Kidney tubule cell (primary cell): ENCODE measurements at regions not wholly inside any gene's neighbourhood (a gene's known extent, or its start where the extent isn't known, plus 50 kb on each side); places are given as distances from the start of the nearest gene placed in this dataset.

Source experiments
- DNase-seq: peaks from one replicate; pipeline ENCODE4 v3.0.0-alpha.2; 2018; ENCODE audit warnings: low spot score

DNA sequence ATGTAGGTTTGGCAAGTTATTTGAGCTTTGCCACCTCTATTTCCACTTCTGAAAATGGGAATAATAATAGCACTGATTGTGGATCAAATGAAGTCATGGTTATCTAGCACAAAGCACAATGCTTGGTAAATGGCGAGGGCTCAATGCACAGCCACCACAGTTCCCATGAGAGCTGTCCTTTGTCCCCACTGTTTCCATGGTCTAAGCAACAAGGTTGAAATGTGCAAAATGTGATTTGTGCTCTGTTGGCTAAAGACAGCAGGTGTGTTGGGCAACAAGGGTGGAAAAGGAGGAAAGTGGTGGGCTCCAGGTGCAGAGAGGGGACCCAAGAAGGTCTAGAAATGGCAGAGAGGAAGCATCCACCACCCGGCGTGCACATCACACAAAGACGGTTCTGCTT, 200.5 kb downstream of the TRIM29 start:
- DNase-seq: no peak

DNA sequence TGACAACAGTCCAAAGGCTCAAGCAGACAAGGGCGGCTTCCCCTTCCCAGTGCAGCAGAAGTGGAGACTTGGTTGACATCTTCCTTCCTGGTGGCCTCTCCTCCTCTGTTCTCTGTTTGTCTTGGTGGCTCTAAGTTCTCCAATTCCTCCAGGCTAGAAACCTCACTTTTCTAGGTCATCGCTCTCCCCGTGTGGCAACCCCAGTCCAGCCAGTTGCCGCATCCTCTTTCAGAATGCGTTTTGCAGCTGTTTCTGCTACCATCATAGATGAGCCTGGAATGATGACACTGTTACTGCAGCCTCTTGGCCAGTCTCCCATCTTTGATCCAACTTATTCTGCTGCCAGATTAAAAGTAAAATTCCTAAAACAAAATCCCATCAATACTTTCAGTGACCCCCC, 201.5 kb downstream of the TRIM29 start:
- DNase-seq: no peak

DNA sequence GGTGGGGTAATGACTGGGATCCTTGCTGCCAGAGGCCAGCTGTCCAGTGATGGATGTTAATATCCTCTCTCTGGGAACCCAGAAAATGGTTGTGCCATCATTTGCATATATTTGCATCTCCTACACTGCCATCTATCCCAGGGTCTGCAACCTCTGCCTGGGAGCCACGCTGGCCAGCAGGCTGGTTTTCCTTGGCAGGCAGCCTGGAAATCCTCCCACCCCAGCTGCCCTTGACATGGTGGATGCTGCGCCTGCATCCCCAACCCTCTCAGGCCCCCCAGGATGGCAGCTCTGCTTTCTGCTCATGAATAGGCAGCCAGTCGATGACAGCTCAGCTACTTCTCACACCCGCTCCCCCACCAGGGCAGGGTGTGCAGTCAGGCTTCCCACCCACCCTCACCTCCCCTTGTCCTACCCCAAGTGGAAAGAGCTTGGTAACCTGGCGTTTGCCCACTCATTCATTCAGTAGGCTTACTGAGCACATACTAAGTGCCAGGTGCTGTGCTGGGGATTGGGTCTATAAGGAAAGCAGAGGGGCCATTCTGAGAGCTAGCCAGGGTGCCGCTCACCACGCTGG, 202.5 kb downstream of the TRIM29 start:
- no peak for DNase-seq

DNA sequence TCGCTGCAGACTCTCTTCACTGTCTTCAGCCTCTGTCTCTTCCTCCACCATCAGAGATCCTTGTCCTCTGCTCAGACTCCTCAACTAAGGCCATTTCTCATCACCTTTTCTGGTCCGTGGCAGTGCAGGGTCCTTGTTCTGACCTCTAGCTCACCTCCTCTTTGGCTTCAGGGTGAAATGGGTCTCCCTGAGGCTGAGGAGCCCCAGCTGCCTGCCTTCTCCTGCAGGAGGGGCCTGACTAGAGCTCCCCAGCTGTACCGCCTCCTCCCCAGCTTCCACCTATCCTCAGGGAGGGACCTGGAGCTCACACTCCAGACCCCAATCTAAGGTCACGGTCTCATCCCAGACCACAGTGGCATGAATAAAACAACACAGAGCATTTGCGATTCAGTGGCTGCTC, 203.0 kb downstream of the TRIM29 start:
- DNase-seq: no peak

DNA sequence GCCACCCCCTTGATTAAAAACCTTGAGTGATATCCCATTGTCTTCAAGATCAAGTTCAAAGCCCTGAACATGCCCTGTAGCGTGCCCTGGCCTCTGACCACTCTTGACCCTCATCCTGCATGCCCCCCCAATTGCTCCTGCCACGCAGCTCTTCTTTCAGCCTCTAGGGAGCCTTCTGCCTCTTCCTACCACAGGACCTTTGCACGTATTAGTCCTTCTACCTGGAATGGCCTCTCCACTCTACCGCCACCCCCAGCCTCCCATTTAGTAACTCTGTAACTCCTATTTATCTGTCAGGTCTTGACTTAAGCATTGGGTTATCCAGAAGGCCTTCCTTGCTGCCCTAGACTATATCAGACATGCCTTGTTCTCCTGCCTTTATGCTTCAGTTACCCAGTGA, 203.6 kb downstream of the TRIM29 start:
- no peak for DNase-seq

DNA sequence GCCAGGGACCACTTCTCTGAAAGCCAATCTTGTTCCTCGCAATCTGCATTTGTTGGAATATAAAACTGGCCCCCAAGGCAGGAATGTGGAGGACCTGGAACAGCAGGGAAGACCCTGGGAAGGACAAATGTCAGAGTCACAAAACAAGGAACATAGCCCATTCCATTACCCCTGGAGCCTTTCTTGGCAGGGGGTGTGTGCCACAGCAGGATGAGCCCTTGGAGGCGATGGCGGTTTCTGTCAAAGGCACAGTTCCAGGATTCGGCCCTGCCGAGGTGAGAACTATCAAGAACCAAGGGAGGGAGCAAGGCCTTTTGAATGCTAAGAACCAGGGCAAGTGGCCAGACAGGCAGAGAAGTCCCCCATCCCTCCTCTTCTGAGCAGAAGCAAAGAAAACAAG, 204.3 kb downstream of the TRIM29 start:
- DNase-seq: no peak

DNA sequence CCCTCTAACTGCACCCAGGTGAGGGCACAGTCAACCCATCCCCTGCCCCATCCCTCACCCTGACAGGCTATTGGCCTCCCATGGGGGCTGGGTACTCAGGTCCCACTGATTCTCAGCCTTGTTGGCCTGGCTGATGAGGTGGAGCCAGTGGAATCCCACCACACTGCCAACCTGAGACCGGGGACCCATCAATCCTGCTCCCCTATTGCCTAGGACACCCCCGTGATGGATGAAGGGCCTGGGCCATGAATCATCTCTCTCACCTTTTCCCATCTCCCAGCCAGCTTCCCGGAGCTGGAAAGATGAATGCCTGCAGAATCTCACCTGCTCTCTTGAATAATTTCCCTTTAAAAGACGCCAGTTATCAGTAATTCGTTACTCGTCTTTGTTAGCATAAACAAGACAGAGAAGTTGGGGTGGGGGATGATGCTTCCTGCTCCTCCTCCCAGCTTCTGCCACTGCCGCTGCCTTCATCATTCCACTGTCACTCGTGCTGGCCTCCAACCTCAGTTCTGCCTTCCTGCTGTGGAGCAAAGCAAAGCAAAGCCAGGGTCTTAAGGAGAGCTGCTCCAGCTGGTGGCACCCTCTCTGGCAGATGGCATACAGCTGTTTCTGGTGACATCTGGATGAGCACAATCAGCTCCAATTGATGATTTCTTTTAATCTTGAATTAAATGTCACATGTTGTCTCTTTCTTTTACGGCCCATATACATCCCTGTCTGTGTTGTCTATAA, 204.0 kb upstream of the NECTIN1 start:
- DNase-seq: no peak

DNA sequence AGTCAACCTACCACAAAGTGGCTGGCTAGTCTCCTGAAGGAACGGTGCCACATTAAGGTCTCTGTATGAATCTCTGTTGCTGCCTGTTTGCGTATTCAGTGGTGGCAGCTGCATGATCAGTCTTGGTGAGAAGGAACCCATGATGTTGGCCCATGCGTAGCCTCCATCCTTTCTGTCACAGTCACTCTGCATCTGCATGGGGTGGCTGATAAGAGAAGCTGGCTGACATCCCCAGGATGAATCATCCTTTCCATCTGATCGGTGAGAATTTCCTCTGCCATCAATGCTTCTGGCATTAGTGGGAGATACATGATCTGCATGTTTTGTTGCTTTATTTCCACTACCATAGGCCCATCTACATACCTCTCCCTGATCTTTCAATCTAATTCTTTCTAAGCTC, 199.0 kb upstream of the NECTIN1 start:
- no peak for DNase-seq

DNA sequence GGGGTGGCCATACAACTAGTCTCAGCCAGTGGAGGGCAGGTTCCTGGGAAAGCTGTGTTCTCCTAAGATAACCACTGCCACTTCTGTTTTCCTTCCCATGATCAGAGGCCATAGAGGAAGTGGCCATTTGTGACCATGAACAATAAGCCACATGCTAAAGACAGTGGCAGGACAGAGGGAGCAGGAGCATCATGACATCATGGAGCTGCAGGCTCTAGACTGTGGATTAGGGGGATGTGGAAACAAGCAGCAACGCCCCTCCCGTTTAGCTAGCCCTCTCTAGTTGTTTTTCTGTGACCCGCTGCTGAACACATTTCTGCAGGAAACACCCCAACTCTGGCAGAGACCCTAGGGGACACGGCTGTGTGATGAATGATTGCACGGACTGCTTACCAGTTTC, 195.0 kb upstream of the NECTIN1 start:
- no peak for DNase-seq

DNA sequence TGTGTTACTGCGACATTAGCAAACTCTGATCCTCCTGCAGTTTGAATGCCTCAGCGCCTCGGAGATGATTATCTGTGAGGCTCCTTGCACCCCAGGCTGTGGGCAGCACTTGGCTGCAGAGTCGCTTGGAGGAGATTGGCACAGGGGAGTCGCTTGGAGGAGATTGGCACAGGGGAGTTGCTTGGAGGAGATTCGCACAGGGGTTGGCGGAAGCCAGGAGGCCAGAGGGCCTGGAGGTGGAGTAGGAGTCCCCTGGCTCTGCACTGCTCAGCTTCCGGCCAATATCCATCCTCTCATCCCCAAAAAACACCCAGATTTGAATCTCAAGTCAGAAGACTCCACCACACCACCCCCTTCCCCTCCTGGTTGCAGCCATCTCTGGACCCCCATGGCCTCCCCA, 192.6 kb upstream of the NECTIN1 start:
- no peak for DNase-seq

DNA sequence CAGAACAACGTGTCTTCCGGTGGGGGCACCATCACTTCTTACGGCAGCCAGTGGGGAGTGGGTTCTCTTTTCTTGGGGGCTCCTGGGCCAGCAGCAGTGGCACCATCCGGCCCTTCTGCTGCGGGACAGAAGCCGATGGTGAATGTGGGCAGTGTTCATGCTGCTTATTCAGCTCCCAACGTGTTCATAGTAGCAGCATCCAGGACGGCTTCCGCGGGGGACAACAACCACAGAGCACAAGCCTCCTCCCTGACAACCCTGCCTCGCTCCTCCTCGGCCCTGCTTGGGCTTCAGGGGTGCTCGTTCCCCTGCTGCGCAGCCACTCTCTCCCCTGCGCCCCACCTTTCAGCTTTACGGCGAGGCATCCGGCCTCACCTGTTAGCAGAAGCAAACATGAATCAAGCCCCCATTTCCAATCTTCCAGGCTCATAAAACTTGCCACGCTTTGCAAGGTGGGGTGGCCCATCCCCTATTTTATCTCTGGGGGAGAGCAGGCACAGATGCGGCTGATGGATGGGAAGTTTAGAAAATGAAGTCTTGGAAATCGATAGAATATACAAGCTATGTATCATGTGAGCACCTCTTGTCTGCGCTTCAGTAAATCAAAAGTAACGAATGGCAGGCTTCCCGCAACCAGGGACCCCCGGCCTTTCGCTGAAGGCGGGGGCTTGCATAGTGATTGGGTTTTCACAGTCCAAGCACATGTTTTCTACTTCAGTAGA, 191.8 kb upstream of the NECTIN1 start:
- no peak for DNase-seq

DNA sequence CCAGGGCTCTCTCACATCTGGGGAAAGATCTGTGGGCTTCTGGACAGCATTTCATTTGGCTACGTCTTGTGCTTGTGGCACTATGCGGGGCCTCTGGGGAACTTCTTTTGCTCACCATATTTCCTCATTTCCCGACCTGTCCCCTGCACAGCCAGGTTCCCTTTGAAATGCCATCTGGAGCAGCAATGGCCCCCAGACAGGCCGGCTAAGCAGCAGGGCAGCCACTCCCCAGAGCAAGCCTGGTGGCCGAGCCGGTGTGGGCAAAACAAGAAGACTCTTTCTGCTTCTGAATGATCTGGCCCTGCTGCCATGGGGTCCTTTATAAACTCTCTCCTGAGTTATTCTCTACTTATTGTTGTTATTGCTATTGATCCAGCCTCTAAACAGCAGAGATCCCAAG, 190.7 kb upstream of the NECTIN1 start:
- no peak for DNase-seq

DNA sequence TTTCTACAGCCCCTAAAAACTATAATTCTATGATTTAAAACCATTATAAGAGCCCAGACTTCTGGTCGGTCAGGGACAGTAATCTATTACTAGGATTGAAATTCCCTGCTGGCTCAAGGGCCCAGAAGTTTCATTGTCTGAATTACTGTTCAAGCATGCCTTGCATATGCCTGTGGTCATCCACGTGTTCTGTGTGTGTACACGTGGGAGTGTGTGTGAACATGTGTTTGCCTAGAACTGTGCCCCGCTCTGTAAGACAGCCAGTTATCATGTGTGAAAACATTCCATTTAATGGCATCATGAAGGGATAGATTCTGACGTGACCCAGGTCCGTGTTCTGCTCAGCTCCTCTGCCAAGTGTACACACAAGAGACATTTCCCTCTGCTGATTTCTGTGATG, 189.3 kb upstream of the NECTIN1 start:
- DNase-seq: no peak

DNA sequence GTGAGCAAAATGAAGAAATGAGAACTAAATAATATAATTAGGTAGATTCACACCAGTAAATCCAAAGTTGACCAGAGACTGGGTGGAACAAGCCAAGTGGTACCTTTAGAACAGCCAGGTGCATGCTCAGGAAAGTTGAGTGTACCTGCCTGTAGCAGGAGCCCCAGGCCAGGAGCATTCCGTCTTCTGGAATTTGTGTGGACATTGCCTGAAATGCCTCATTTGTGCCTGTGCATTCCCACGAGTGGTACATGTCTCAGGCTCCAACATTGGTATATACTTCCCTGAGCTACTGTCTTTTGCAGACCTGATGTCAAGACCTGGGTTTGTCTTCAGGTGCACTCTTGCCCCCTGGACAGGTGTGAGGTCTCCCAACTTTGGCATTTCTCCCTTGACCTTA, 187.6 kb upstream of the NECTIN1 start:
- DNase-seq: no peak

DNA sequence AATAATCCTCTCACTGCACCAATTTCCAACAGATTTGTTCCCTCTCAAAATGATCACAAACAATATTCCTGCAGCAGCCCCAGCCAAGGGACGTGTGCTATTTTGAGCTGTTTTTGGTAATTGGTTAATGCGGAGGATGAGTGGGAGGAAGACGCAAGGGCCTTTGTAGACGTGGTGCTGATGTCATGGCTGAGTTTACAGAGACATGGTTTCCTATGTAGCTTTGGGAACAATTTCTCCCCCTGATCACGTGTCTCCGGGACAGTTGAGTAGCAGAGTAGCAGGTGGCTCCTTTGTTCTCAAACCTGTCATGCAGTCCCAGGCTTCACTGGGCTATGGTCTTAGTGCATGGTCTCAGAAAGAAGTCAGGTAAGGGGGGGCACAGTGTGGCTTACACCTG, 183.2 kb upstream of the NECTIN1 start:
- no peak for DNase-seq

DNA sequence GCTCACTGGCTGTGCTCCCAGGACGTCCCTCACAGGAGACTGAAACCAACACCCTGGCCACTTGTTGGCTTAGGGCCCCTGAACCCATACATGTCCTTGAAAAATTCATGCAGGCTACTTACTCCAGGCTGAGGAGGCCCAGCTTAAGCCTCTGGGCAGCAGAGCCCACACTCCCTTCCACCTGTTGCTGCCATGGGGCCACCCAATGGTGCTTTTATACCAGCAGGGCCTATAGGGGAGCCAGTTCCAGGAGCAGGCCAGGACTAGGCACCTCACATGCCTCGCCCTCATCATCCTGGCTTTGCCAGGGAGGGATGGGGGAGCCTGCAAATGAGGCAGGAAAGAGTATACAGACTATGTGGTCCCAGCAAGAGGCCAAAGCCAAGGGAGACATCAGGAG, 181.7 kb upstream of the NECTIN1 start:
- no peak for DNase-seq

DNA sequence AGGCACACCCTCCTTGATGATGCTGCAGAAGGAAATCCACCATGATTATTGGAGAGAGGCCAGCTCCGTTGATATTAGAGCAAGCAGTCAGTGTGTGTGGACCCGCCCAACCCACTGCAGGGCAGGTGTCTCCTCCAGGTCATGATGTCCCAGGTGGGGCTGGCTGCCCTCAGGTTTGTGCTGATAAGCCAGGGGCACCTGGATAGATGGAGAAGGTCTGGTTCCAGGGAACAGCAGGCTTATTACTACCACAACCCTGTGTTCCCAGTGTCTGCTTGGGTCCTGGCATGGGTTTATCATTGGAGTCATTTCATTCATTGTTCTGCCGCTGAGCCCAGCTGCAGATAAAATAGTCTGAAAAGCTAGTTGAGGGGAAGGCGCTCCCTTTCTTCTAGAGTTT, 181.1 kb upstream of the NECTIN1 start:
- DNase-seq: no peak

DNA sequence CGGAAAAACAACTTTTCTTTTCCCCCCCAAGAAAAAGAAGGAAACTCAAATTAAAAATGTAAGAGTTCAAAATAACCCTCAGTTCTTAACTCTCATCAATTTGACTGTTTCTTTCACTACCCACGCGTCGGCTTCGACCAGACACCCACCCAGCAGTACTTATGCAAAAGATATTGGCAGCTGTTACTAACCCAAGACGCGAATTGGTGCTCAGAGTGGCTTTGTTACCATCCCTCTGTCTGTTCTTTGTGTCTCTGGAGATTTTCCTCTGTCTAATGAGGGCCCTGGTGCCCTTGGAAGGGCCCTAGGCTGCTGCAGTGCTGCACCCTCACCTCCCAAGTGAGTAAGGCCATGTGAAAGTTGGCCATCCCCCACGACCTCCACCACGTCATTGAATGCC, 180.5 kb upstream of the NECTIN1 start:
- DNase-seq: no peak

DNA sequence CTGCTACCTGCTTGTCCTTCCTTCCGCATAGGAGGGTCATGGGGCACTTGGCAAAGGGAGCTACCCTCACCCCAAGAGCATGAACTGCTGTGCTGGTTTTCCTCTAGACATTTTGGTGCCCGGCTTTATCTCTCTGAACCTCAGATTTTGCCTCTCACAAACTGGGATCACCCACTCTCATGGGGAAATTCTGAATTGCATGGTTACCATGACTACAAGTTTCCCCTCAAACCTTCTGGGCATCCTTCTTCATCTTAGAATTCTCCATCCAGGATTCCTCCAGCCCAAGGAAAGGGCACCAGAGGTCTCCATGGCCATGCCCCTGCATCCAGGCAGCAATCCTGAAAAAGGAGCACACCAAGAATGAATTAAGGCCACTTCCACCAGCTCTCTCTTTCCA, 180.1 kb upstream of the NECTIN1 start:
- no peak for DNase-seq

DNA sequence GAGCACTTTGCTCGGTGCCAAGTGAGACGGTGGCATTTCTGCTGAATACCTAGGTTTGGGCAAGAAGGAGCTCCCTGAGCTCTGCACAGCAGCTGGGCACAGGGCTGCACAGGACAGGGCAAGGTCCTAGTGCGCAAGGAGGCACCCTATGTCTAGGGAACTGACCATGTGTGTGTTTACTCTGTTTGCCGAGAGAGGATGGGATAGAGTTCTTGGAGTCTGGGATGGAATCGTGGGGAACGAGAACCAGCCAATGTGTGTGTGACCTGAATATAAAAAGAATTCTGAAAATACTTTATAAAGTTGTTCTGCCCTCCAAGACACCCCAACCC, 179.5 kb upstream of the NECTIN1 start:
- no peak for DNase-seq

DNA sequence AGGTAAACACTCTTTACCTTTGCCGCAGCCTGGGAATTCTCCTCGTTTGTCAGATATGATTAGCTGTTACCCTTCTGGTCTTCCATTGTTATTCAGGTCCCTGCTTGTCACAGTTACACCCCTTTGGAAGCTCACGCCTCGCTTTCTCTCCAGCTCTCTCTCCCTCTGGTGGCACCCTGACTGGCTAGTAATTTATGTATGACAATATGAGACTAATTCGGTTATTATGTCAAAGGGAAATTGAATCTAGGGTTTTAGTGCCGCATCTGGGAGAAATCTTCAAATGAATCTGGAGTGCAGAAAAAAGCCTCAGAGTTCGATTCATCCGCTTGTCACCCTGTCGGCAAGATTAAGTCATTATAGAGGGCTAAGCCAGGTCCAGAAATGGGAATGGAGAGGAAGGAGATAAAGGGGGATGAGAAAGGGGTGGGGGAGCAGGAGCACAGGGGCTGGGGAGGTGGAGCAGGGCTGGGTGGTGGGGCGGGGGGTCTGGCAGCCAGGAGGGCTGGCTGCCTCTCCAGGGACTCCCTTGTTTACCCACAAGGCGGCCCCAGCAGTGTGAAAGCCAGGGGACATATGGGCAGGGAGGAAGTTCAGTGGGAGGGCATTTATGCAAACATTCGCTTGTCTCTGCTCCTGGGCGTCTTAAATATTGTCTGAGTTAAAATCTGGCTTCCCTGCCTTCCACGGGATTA, 179.0 kb upstream of the NECTIN1 start:
- DNase-seq: no peak

DNA sequence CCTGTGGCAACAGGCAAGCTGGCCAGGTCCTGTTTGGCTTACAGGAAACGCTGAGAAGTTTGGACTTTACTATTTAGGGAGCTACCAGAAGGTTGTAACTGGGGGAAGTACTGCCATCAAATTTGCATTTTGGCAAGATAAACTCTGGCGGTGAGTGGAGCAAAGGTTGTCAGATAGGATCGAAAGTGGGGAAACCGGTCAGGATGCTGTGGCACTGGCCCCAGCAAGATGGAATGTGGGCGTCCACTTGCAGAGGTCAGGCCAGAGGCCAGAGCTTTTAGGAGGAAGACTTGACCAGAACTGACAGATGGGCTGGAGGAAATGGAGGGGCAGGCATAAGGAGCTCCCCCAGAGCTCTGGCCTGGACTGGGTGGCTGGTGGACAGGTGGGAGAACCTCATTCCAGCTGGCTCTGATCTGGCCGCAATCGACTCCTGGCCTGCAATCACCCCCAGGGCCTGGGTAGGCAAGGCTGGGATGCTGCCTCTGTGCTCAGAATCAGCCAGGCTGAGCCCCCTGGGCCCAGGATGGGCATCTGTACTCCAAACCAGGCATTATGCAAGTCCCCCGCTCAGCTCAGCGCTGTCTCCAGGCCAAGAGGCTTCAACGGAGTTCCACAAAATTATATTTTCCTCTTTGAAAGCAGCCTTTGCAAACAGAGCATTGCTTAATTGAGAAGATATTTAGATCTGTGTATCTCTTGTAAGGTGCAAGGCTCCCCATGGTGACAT, 178.3 kb upstream of the NECTIN1 start:
- DNase-seq: peak; percentile 1

DNA sequence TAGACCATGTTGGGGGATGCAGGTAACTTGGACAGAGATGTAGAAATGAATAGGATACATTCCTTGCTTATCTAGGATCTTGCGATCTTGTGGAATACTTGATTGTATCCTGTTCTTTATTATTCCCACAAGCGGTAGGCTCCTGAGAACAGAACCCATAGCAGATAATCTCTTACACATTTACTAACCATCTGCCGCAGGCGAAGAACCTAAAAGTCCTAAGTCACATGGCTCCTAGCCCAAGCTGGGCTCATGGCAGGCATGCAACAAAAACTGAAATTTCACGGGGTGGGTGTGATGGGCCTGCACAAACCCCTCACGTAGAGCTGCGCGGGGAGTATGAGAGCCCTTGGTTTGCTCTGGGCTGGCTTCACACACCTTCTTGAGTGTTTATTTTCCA, 177.4 kb upstream of the NECTIN1 start:
- no peak for DNase-seq
